GM20000 (cell line): ENCODE measurements at regions not wholly inside any gene's neighbourhood (a gene's known extent, or its start where the extent isn't known, plus 50 kb on each side); places are given as distances from the start of the nearest gene placed in this dataset.

ENCODE experiments used
- DNase-seq: peaks from one replicate; pipeline ENCODE4 v3.0.0; 2012; ENCODE audit warnings: low spot score
- CTCF ChIP-seq: IDR thresholded peaks from 2 replicates; pipeline ENCODE4 v1.5.1; 2012; ENCODE audit warnings: mild to moderate bottlenecking, control low read depth; ENCODE audit errors: extremely low read depth, missing control alignments

- no peak for TF ChIP-seq CTCF
- no peak for DNase-seq
These were observed 259.0 kb upstream of the IRX1 start for GRCh38 chr5:3336666-3337065.

- TF ChIP-seq CTCF: no peak
- DNase-seq: no peak
These were observed 260.3 kb upstream of the IRX1 start for GRCh38 chr5:3335301-3335700.

GRCh38 chr5:3333836-3334235, 261.8 kb upstream of the IRX1 start:
- TF ChIP-seq CTCF: no peak
- no peak for DNase-seq

GRCh38 chr5:3333105-3333504, 262.5 kb upstream of the IRX1 start:
- no peak for DNase-seq
- no peak for TF ChIP-seq CTCF

GRCh38 chr5:3331819-3332218, 263.8 kb upstream of the IRX1 start:
- no peak for TF ChIP-seq CTCF
- no peak for DNase-seq

- TF ChIP-seq CTCF: no peak
- no peak for DNase-seq
These were observed 265.2 kb upstream of the IRX1 start for GRCh38 chr5:3330442-3330841.

GRCh38 chr5:3329427-3329826, 266.2 kb upstream of the IRX1 start:
- TF ChIP-seq CTCF: no peak
- no peak for DNase-seq
